ENCODE measurements at regions not wholly inside any gene's neighbourhood (a gene's known extent, or its start where the extent isn't known, plus 50 kb on each side); places are given as distances from the start of the nearest gene placed in this dataset.

- DNase-seq: no peak
- H3K9me3 ChIP-seq (ENCODE audit: control insufficient read depth, low read length): no peaks in the 10 kb centered on the region
These were observed 329.1 kb downstream of the VGLL3 start for GRCh38 chr3:86661817-86662216.

DNA sequence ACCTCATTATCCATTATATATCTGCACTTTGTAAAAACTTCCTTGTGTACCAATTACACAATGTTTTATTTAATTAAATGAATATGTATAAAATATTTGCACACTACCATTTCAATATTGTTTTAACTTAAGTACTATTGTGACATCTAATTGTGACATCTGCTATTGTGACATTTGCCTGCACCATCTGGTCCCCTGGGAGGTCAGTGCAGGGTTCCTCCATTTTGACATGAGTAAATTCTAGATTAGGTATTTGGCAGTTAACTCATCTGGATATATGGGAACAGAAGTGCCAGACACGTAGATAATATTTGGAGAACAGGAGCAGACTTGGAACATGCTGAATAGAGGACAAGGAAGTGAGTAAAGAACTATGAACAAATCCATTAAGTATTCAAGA is 332.1 kb downstream of the VGLL3 start:
- DNase-seq: no peak
- Histone ChIP-seq H3K27ac (ENCODE audit: low read depth in 1 of 2, low read length in 2 of 2) (no peak overlapping the region), H3K36me3 (ENCODE audit: control insufficient read depth in 1 of 2, insufficient read depth in 2 of 2, low read length in 1 of 2) (no peaks in the 10 kb centered on the region), H3K9me3 (ENCODE audit: control insufficient read depth, low read length) (no peaks in the 10 kb centered on the region), H3K4me3 (ENCODE audit: low read length in 2 of 2) (no peak overlapping the region), H3K4me1 (ENCODE audit: control insufficient read depth in 1 of 2, insufficient read depth in 2 of 2, low read length in 2 of 2) (no peaks in the 10 kb centered on the region), H3K27me3 (ENCODE audit: control insufficient read depth in 1 of 2, insufficient read depth in 2 of 2, low read length in 1 of 2) (no peaks in the 10 kb centered on the region)
- intact Hi-C loops (cut with DNase I): no loop called here
- ATAC-seq (ENCODE audit: low FRiP score): no peak
- 31 to 36% methylated on average over 1 of the region's 1 CpG for WGBS, 2 donors

More at GRCh38 chr3:86661817-86662216, 329.1 kb downstream of the VGLL3 start:
- ATAC-seq (ENCODE audit: low FRiP score): no peak
- H3K4me1 ChIP-seq (ENCODE audit: control insufficient read depth in 1 of 2, insufficient read depth in 2 of 2, low read length in 2 of 2): no peaks in the 10 kb centered on the region
- intact Hi-C loops (cut with DNase I): no loop called here
- 73 to 74% methylated on average over 2 of the region's 2 CpGs for WGBS, 2 donors
- H3K4me3 ChIP-seq (ENCODE audit: low read length in 2 of 2): no peak overlapping the region
- H3K27ac ChIP-seq (ENCODE audit: low read depth in 1 of 2, low read length in 2 of 2): no peak overlapping the region
- H3K36me3 ChIP-seq (ENCODE audit: control insufficient read depth in 1 of 2, insufficient read depth in 2 of 2, low read length in 1 of 2): no peaks in the 10 kb centered on the region
- no peaks in the 10 kb centered on the region for H3K27me3 ChIP-seq (ENCODE audit: control insufficient read depth in 1 of 2, insufficient read depth in 2 of 2, low read length in 1 of 2)

- 69 to 75% methylated on average over 6 of the region's 6 CpGs for WGBS, 2 donors
- ATAC-seq (ENCODE audit: low FRiP score): no peak
- no peaks in the 10 kb centered on the region for H3K36me3 ChIP-seq (ENCODE audit: control insufficient read depth in 1 of 2, insufficient read depth in 2 of 2, low read length in 1 of 2)
- no peak for DNase-seq
- H3K27me3 ChIP-seq (ENCODE audit: control insufficient read depth in 1 of 2, insufficient read depth in 2 of 2, low read length in 1 of 2): no peaks in the 10 kb centered on the region
- H3K27ac ChIP-seq (ENCODE audit: low read depth in 1 of 2, low read length in 2 of 2): no peak overlapping the region
- intact Hi-C loops (cut with DNase I): no loop called here
- no peaks in the 10 kb centered on the region for H3K4me1 ChIP-seq (ENCODE audit: control insufficient read depth in 1 of 2, insufficient read depth in 2 of 2, low read length in 2 of 2)
- H3K4me3 ChIP-seq (ENCODE audit: low read length in 2 of 2): no peak overlapping the region
- no peaks in the 10 kb centered on the region for H3K9me3 ChIP-seq (ENCODE audit: control insufficient read depth, low read length)
These were observed 336.0 kb downstream of the VGLL3 start for GRCh38 chr3:86654806-86655460.

- 56 to 79% methylated on average over 6 of the region's 6 CpGs for WGBS, 2 donors
- DNase-seq (no peak), ATAC-seq (ENCODE audit: low FRiP score) (no peak)
- Histone ChIP-seq H3K36me3 (ENCODE audit: control insufficient read depth in 1 of 2, insufficient read depth in 2 of 2, low read length in 1 of 2) (no peaks in the 10 kb centered on the region), H3K27me3 (ENCODE audit: control insufficient read depth in 1 of 2, insufficient read depth in 2 of 2, low read length in 1 of 2) (no peaks in the 10 kb centered on the region), H3K27ac (ENCODE audit: low read depth in 1 of 2, low read length in 2 of 2) (no peak overlapping the region), H3K4me1 (ENCODE audit: control insufficient read depth in 1 of 2, insufficient read depth in 2 of 2, low read length in 2 of 2) (no peaks in the 10 kb centered on the region), H3K9me3 (ENCODE audit: control insufficient read depth, low read length) (no peaks in the 10 kb centered on the region), H3K4me3 (ENCODE audit: low read length in 2 of 2) (no peak overlapping the region)
- intact Hi-C loops (cut with DNase I): no loop called here
These were observed 337.2 kb downstream of the VGLL3 start for GRCh38 chr3:86653661-86654205.

GRCh38 chr3:86648087-86648486 is 342.9 kb downstream of the VGLL3 start:
- ATAC-seq (ENCODE audit: low FRiP score): no peak
- DNase-seq: no peak
- H3K27me3 ChIP-seq (ENCODE audit: control insufficient read depth in 1 of 2, insufficient read depth in 2 of 2, low read length in 1 of 2): no peaks in the 10 kb centered on the region
- no peak overlapping the region for H3K27ac ChIP-seq (ENCODE audit: low read depth in 1 of 2, low read length in 2 of 2)
- no peak overlapping the region for H3K4me3 ChIP-seq (ENCODE audit: low read length in 2 of 2)
- intact Hi-C loops (cut with DNase I): no loop called here
- H3K4me1 ChIP-seq (ENCODE audit: control insufficient read depth in 1 of 2, insufficient read depth in 2 of 2, low read length in 2 of 2): no peaks in the 10 kb centered on the region
- H3K36me3 ChIP-seq (ENCODE audit: control insufficient read depth in 1 of 2, insufficient read depth in 2 of 2, low read length in 1 of 2): no peaks in the 10 kb centered on the region
- no peaks in the 10 kb centered on the region for H3K9me3 ChIP-seq (ENCODE audit: control insufficient read depth, low read length)
- 86 to 92% methylated on average over 1 of the region's 1 CpG for WGBS, 2 donors

- no peaks in the 10 kb centered on the region for H3K36me3 ChIP-seq (ENCODE audit: control insufficient read depth in 1 of 2, insufficient read depth in 2 of 2, low read length in 1 of 2)
- H3K4me3 ChIP-seq (ENCODE audit: low read length in 2 of 2): no peak overlapping the region
- no peaks in the 10 kb centered on the region for H3K27me3 ChIP-seq (ENCODE audit: control insufficient read depth in 1 of 2, insufficient read depth in 2 of 2, low read length in 1 of 2)
- intact Hi-C loops (cut with DNase I): no loop called here
- no peak overlapping the region for H3K27ac ChIP-seq (ENCODE audit: low read depth in 1 of 2, low read length in 2 of 2)
- DNase-seq (no peak), ATAC-seq (ENCODE audit: low FRiP score) (no peak)
- H3K4me1 ChIP-seq (ENCODE audit: control insufficient read depth in 1 of 2, insufficient read depth in 2 of 2, low read length in 2 of 2): no peaks in the 10 kb centered on the region
- 76 to 83% methylated on average over 2 of the region's 2 CpGs for WGBS, 2 donors
- no peaks in the 10 kb centered on the region for H3K9me3 ChIP-seq (ENCODE audit: control insufficient read depth, low read length)
These were observed 345.2 kb downstream of the VGLL3 start for GRCh38 chr3:86645756-86646155.

DNA sequence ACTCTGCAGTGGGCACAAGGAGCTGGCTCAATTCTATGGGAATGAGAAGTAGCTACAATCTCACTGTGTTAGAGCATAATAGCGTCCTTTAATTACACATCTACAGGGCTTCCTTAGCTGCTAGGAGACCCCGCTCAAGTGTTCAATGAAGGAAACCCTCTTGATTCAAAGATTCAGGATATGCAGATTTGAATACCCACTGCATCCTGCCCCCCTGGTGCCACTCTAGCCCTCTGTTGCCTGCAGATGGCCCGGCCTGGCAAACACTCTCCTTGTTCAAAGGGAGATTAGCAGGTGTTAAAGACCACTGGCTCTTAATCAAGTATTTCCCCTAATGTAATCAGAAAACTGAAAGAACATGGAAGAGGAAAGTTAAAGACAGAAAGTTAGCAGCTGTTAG is 356.6 kb downstream of the VGLL3 start:
- DNase-seq: no peak
- intact Hi-C loops (cut with DNase I): no loop called here
- WGBS, 2 donors: 78 to 79% methylated on average over 3 of the region's 3 CpGs
- Histone ChIP-seq H3K4me3 (ENCODE audit: low read length in 2 of 2) (no peak overlapping the region), H3K36me3 (ENCODE audit: control insufficient read depth in 1 of 2, insufficient read depth in 2 of 2, low read length in 1 of 2) (no peaks in the 10 kb centered on the region), H3K27me3 (ENCODE audit: control insufficient read depth in 1 of 2, insufficient read depth in 2 of 2, low read length in 1 of 2) (no peaks in the 10 kb centered on the region), H3K4me1 (ENCODE audit: control insufficient read depth in 1 of 2, insufficient read depth in 2 of 2, low read length in 2 of 2) (no peaks in the 10 kb centered on the region), H3K27ac (ENCODE audit: low read depth in 1 of 2, low read length in 2 of 2) (no peak overlapping the region), H3K9me3 (ENCODE audit: control insufficient read depth, low read length) (no peaks in the 10 kb centered on the region)
- no peak for ATAC-seq (ENCODE audit: low FRiP score)

DNA sequence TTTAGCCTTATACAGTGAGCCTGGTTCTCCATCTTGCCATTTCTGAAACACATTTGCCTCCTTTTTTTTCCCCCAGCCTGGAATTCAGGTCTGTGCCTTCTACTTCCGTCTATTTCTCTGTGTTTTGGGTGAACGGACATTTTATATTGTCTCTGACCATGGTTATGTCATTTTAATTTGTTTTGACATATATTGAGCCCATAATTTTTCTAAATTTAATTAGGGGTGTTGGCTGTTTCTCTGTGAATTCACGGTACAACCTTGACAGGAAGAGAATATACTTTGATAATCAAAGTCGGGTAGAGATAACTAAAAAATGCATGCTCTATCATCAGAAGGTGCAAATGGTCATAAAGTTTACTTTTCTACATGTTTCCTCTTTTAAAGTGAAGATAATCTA is 361.4 kb downstream of the VGLL3 start:
- Histone ChIP-seq H3K27ac (ENCODE audit: low read depth in 1 of 2, low read length in 2 of 2) (no peak overlapping the region), H3K36me3 (ENCODE audit: control insufficient read depth in 1 of 2, insufficient read depth in 2 of 2, low read length in 1 of 2) (no peaks in the 10 kb centered on the region), H3K9me3 (ENCODE audit: control insufficient read depth, low read length) (peaks cover 2% of the 10 kb centered on the region), H3K27me3 (ENCODE audit: control insufficient read depth in 1 of 2, insufficient read depth in 2 of 2, low read length in 1 of 2) (no peaks in the 10 kb centered on the region), H3K4me1 (ENCODE audit: control insufficient read depth in 1 of 2, insufficient read depth in 2 of 2, low read length in 2 of 2) (no peaks in the 10 kb centered on the region), H3K4me3 (ENCODE audit: low read length in 2 of 2) (no peak overlapping the region)
- DNase-seq: no peak
- 60% methylated on average over 4 of the region's 4 CpGs for WGBS, 2 donors
- intact Hi-C loops (cut with DNase I): no loop called here
- no peak for ATAC-seq (ENCODE audit: low FRiP score)

DNA sequence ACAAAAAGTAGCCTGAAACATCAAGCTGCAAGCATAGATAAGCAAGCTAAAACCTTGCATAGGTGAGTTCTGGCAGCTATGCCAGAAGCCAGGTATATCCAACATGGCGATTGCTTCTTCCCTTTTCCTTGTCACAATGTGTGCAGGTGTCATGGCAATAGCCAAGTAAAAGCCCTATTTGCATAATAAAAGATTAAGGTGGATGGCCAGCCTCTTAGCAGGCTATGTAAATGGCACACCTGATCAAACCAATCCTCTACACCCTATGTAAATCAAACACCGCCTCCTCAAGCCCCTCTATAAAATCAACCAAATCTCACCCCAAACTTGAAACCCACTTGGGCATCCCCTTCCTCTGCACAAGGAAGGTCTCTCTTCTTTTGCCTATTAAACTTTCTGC is 366.8 kb downstream of the VGLL3 start:
- DNase-seq: no peak
- intact Hi-C loops (cut with DNase I): no loop called here
- no peaks in the 10 kb centered on the region for H3K27me3 ChIP-seq (ENCODE audit: control insufficient read depth in 1 of 2, insufficient read depth in 2 of 2, low read length in 1 of 2)
- H3K36me3 ChIP-seq (ENCODE audit: control insufficient read depth in 1 of 2, insufficient read depth in 2 of 2, low read length in 1 of 2): no peaks in the 10 kb centered on the region
- H3K9me3 ChIP-seq (ENCODE audit: control insufficient read depth, low read length): peaks cover 2% of the 10 kb centered on the region
- H3K27ac ChIP-seq (ENCODE audit: low read depth in 1 of 2, low read length in 2 of 2): no peak overlapping the region
- 85 to 91% methylated on average over 2 of the region's 2 CpGs for whole genome bisulfite sequencing, 2 donors
- H3K4me3 ChIP-seq (ENCODE audit: low read length in 2 of 2): no peak overlapping the region
- no peak for ATAC-seq (ENCODE audit: low FRiP score)
- no peaks in the 10 kb centered on the region for H3K4me1 ChIP-seq (ENCODE audit: control insufficient read depth in 1 of 2, insufficient read depth in 2 of 2, low read length in 2 of 2)
